Neural cell (in vitro differentiated cells): ENCODE measurements at regions not wholly inside any gene's neighbourhood (a gene's known extent, or its start where the extent isn't known, plus 50 kb on each side); places are given as distances from the start of the nearest gene placed in this dataset.

ENCODE experiments used
- H2AFZ ChIP-seq: fragments of 200-600, 300-800 bp; sonication (generic), shearing (Covaris generic); 2 replicates; pipeline ENCODE4 v1.6.0; 2014; ENCODE audit warnings: low read depth, mild to moderate bottlenecking, antibody characterized with exemption, low read length, moderate library complexity
- H3F3A ChIP-seq: fragments of 200-600 bp; shearing (Covaris generic); 2 replicates; pipeline ENCODE4 v1.6.1; 2016; ENCODE audit warnings: mild to moderate bottlenecking, moderate library complexity, mixed read lengths, antibody characterized with exemption, low read length; ENCODE audit not compliant: insufficient read depth, poor library complexity, severe bottlenecking
- H3K27ac ChIP-seq: fragments of 200-600, 300-800 bp; sonication (generic), shearing (Covaris generic); 2 replicates; pipeline ENCODE4 v1.5.1; 2014; ENCODE audit warnings: mild to moderate bottlenecking, low read length, moderate library complexity
- H3K27me3 ChIP-seq: fragments of 300-800, 200-600 bp; sonication (generic), shearing (Covaris generic); 2 replicates; pipeline ENCODE4 v1.6.0; 2014; ENCODE audit warnings: mild to moderate bottlenecking, low read depth, low read length, moderate library complexity; ENCODE audit not compliant: insufficient read depth
- H3K36me3 ChIP-seq: fragments of 300-800, 200-600 bp; sonication (generic), shearing (Covaris generic); 2 replicates; pipeline ENCODE4 v1.5.1; 2014; ENCODE audit warnings: mild to moderate bottlenecking, antibody characterized with exemption, low read length, moderate library complexity; ENCODE audit not compliant: insufficient read depth
- H3K4me2 ChIP-seq: fragments of 300-800, 200-600 bp; sonication (generic), shearing (Covaris generic); 2 replicates; pipeline ENCODE4 v1.6.0; 2014; ENCODE audit warnings: mild to moderate bottlenecking, low read length
- H3K4me3 ChIP-seq: fragments of 300-800, 200-600 bp; sonication (generic), shearing (Covaris generic); 2 replicates; pipeline ENCODE4 v1.5.1; 2014; ENCODE audit warnings: mild to moderate bottlenecking, low read length, moderate library complexity
- H3K79me2 ChIP-seq: fragments of 200-600 bp; shearing (Covaris generic); replicated peaks from 2 replicates; pipeline ENCODE4 v1.6.0; 2014; ENCODE audit warnings: mild to moderate bottlenecking, low read length, moderate library complexity; ENCODE audit not compliant: insufficient read depth
- H3K9ac ChIP-seq: fragments of 300-800, 200-600 bp; sonication (generic), shearing (Covaris generic); 2 replicates; pipeline ENCODE4 v1.6.1; 2016; ENCODE audit warnings: mild to moderate bottlenecking, low read length, mixed read lengths
- H3K9me2 ChIP-seq: fragments of 200-600 bp; shearing (Covaris generic); 2 replicates; pipeline ENCODE4 v1.6.1; 2016; ENCODE audit warnings: mild to moderate bottlenecking, low read length, mixed read lengths; ENCODE audit not compliant: insufficient read depth
- H3K9me3 ChIP-seq: fragments of 200-600, 300-800 bp; sonication (generic), shearing (Covaris generic); 2 replicates; pipeline ENCODE4 v1.6.1; 2016; ENCODE audit warnings: mild to moderate bottlenecking, mixed run types, low read length, moderate library complexity, mixed read lengths
- H4K20me1 ChIP-seq: fragments of 200-600 bp; shearing (Covaris generic); 2 replicates; pipeline ENCODE4 v1.6.1; 2016; ENCODE audit warnings: mild to moderate bottlenecking, mixed run types; ENCODE audit not compliant: insufficient read depth
- CTCF ChIP-seq: fragments of 450-650 bp; IDR thresholded peaks from 2 replicates; pipeline ENCODE4 v1.5.1; 2014; ENCODE audit warnings: antibody characterized with exemption, mild to moderate bottlenecking, moderate library complexity; ENCODE audit not compliant: poor library complexity, severe bottlenecking
- EP300 ChIP-seq: fragments of 450-650 bp; conservative IDR thresholded peaks from 2 replicates; pipeline ENCODE4 v1.6.1; 2014; ENCODE audit warnings: antibody characterized with exemption, mild to moderate bottlenecking, moderate library complexity; ENCODE audit not compliant: poor library complexity, severe bottlenecking
- EZH2 ChIP-seq: fragments of 200-600, 300-800 bp; shearing (Covaris generic), sonication (generic); IDR thresholded peaks from 2 replicates; pipeline ENCODE4 v1.6.1; 2014; ENCODE audit warnings: antibody characterized with exemption, low read length, borderline replicate concordance, mild to moderate bottlenecking; ENCODE audit not compliant: insufficient read depth, poor library complexity, severe bottlenecking
- MXI1 ChIP-seq: fragments of 450-650 bp; conservative IDR thresholded peaks from 2 replicates; pipeline ENCODE4 v1.6.1; 2014; ENCODE audit warnings: antibody characterized with exemption, mild to moderate bottlenecking; ENCODE audit not compliant: poor library complexity, severe bottlenecking
- POLR2AphosphoS5 ChIP-seq: IDR thresholded peaks from 2 replicates; pipeline ENCODE4 v1.6.1; 2012
- RAD21 ChIP-seq: fragments of 450-650 bp; conservative IDR thresholded peaks from 2 replicates; pipeline ENCODE4 v1.6.1; 2014; ENCODE audit warnings: antibody characterized with exemption, mild to moderate bottlenecking, moderate library complexity
- REST ChIP-seq: IDR thresholded peaks from 2 replicates; pipeline ENCODE4 v1.6.1; 2012; ENCODE audit warnings: borderline replicate concordance
- SMC3 ChIP-seq: fragments of 450-650 bp; conservative IDR thresholded peaks from 2 replicates; pipeline ENCODE4 v1.6.1; 2014; ENCODE audit warnings: antibody characterized with exemption, mild to moderate bottlenecking, moderate library complexity; ENCODE audit not compliant: poor library complexity
- TAF1 ChIP-seq: IDR thresholded peaks from 2 replicates; pipeline ENCODE4 v1.6.1; 2012; ENCODE audit warnings: low read depth

GRCh38 chr1:113201560-113201959 lies 128.6 kb downstream of the LRIG2 start:
- H3K4me3 ChIP-seq, result no peak overlapping the region
- H4K20me1 ChIP-seq, result no peaks in the 10 kb centered on the region
- H3K36me3 ChIP-seq, result no peaks in the 10 kb centered on the region
- H3K9ac ChIP-seq, result no peak overlapping the region
- no peak overlapping the region for H3K4me2 ChIP-seq
- TF ChIP-seq MXI1 (no peak), EP300 (no peak), SMC3 (no peak), REST (no peak), RAD21 (no peak), TAF1 (no peak), EZH2 (no peak)
- H3F3A ChIP-seq, result no peaks in the 10 kb centered on the region
- no peaks in the 10 kb centered on the region for H3K9me2 ChIP-seq
- peaks cover 2% of the 10 kb centered on the region for H3K9me3 ChIP-seq
- no peaks in the 10 kb centered on the region for H3K27me3 ChIP-seq
- no peak overlapping the region for H3K27ac ChIP-seq
- no peaks in the 10 kb centered on the region for H3K79me2 ChIP-seq
- no peak overlapping the region for H2AFZ ChIP-seq

- Histone ChIP-seq H3K27ac (no peak overlapping the region), H3K9me2 (no peaks in the 10 kb centered on the region), H4K20me1 (no peaks in the 10 kb centered on the region), H3K4me2 (no peak overlapping the region), H3F3A (no peaks in the 10 kb centered on the region), H2AFZ (no peak overlapping the region), H3K36me3 (no peaks in the 10 kb centered on the region), H3K9me3 (peaks cover 2% of the 10 kb centered on the region), H3K27me3 (no peaks in the 10 kb centered on the region), H3K4me3 (no peak overlapping the region), H3K9ac (no peak overlapping the region), H3K79me2 (no peaks in the 10 kb centered on the region)
- TF ChIP-seq POLR2AphosphoS5 (no peak), TAF1 (no peak), CTCF (no peak)
Observed at GRCh38 chr1:113205980-113206766, 133.2 kb downstream of the LRIG2 start.
